Stimulated activated naive CD4-positive, alpha-beta T cell (primary cell): ENCODE measurements at regions not wholly inside any gene's neighbourhood (a gene's known extent, or its start where the extent isn't known, plus 50 kb on each side); places are given as distances from the start of the nearest gene placed in this dataset.

Experiments
- DNase-seq, 6 experiments: peaks; one replicate each; lab custom pipeline; 2025; lab: John Stamatoyannopoulos, UW

GRCh38 chr15:94917068-94917467 is 685.7 kb downstream of the MCTP2 start:
- no peak for DNase-seq

GRCh38 chr15:94921936-94922335 is 690.6 kb downstream of the MCTP2 start:
- no peak for DNase-seq

- no peak for DNase-seq
These were observed 692.7 kb downstream of the MCTP2 start for GRCh38 chr15:94924057-94924456.

GRCh38 chr15:94924971-94925598 is 693.7 kb downstream of the MCTP2 start:
- no peak for DNase-seq

GRCh38 chr15:94925680-94926079 is 694.3 kb downstream of the MCTP2 start:
- DNase-seq: no peak

- DNase-seq: no peak
These were observed 695.6 kb downstream of the MCTP2 start for GRCh38 chr15:94927003-94927402.

GRCh38 chr15:94929282-94929681 is 697.9 kb downstream of the MCTP2 start:
- no peak for DNase-seq

- DNase-seq: no peak
These were observed 699.1 kb downstream of the MCTP2 start for GRCh38 chr15:94930441-94930840.

- no peak for DNase-seq
These were observed 699.6 kb downstream of the MCTP2 start for GRCh38 chr15:94930960-94931359.

GRCh38 chr15:94934440-94934839 is 703.1 kb downstream of the MCTP2 start:
- DNase-seq: no peak

- no peak for DNase-seq
These were observed 705.9 kb downstream of the MCTP2 start for GRCh38 chr15:94937242-94937641.

GRCh38 chr15:94943888-94944287 is 712.5 kb downstream of the MCTP2 start:
- DNase-seq: no peak

- DNase-seq: no peak
These were observed 720.2 kb downstream of the MCTP2 start for GRCh38 chr15:94951538-94951937.

GRCh38 chr15:94963953-94964352 is 732.6 kb downstream of the MCTP2 start:
- DNase-seq: no peak

- DNase-seq: no peak
These were observed 734.2 kb downstream of the MCTP2 start for GRCh38 chr15:94965593-94965992.

- no peak for DNase-seq
These were observed 736.8 kb downstream of the MCTP2 start for GRCh38 chr15:94968133-94968532.

GRCh38 chr15:94970096-94970495 is 738.7 kb downstream of the MCTP2 start:
- DNase-seq: no peak

- DNase-seq: no peak
These were observed 739.4 kb downstream of the MCTP2 start for GRCh38 chr15:94970802-94971201.

- no peak for DNase-seq
These were observed 741.0 kb downstream of the MCTP2 start for GRCh38 chr15:94972314-94972713.

- DNase-seq: no peak
These were observed 755.7 kb downstream of the MCTP2 start for GRCh38 chr15:94987085-94987484.

- DNase-seq: no peak
These were observed 760.4 kb downstream of the MCTP2 start for GRCh38 chr15:94991718-94992117.

GRCh38 chr15:95009635-95010034 is 778.3 kb downstream of the MCTP2 start:
- no peak for DNase-seq

- no peak for DNase-seq
These were observed 782.0 kb downstream of the MCTP2 start for GRCh38 chr15:95013381-95013780.

GRCh38 chr15:95016511-95017229 is 785.3 kb downstream of the MCTP2 start:
- no peak for DNase-seq
